Esophagus muscularis mucosa (tissue), 4 donors: ENCODE measurements at regions not wholly inside any gene's neighbourhood (a gene's known extent, or its start where the extent isn't known, plus 50 kb on each side); places are given as distances from the start of the nearest gene placed in this dataset.

Source experiments
- CTCF ChIP-seq, 3 experiments: fragments of 200-600 bp in 2 of 3; fragments of 450-650 bp in 1 of 3; sonication (generic) in 2 of 3; IDR thresholded peaks; one replicate each; pipeline ENCODE4 v1.5.1; 2017 to 2019; ENCODE audit warnings: antibody characterized with exemption in 3 of 3, mild to moderate bottlenecking in 2 of 3, moderate library complexity in 1 of 3
- EP300 ChIP-seq: sonication (generic); formaldehyde crosslinking; IDR thresholded peaks from one replicate; pipeline ENCODE4 v1.6.1; 2017; ENCODE audit warnings: antibody characterized with exemption
- POLR2A ChIP-seq: fragments of 450-650 bp; IDR thresholded peaks from one replicate; pipeline ENCODE4 v1.6.1; 2017; ENCODE audit warnings: antibody characterized with exemption, moderate library complexity, mild to moderate bottlenecking, low read depth
- POLR2AphosphoS5 ChIP-seq, 2 donors: sonication (generic); formaldehyde crosslinking; IDR thresholded peaks; one replicate each; pipeline ENCODE4 v1.6.1; 2017; ENCODE audit warnings: antibody characterized with exemption in 2 of 2

GRCh38 chr5:174271316-174271715 lies 225.8 kb downstream of the NSG2 start:
- TF ChIP-seq CTCF (IDR thresholded peaks at IDR 0.05): no peak
- no peak for TF ChIP-seq POLR2A
- TF ChIP-seq EP300: no peak
- no peak for TF ChIP-seq POLR2AphosphoS5 (IDR thresholded peaks at IDR 0.05)
